HG02610 (cell line): ENCODE measurements at regions not wholly inside any gene's neighbourhood (a gene's known extent, or its start where the extent isn't known, plus 50 kb on each side); places are given as distances from the start of the nearest gene placed in this dataset.

Source experiments
- ATAC-seq: cut with Tn5 transposase; IDR thresholded peaks from one replicate; pipeline ENCODE4 v1.9.1; 2021; ENCODE audit warnings: mild to moderate bottlenecking, moderate library complexity; ENCODE audit not compliant: unreplicated experiment

GRCh38 chr5:71864730-71865601 lies 145.9 kb downstream of the CARTPT start:
- no peak for ATAC-seq

DNA sequence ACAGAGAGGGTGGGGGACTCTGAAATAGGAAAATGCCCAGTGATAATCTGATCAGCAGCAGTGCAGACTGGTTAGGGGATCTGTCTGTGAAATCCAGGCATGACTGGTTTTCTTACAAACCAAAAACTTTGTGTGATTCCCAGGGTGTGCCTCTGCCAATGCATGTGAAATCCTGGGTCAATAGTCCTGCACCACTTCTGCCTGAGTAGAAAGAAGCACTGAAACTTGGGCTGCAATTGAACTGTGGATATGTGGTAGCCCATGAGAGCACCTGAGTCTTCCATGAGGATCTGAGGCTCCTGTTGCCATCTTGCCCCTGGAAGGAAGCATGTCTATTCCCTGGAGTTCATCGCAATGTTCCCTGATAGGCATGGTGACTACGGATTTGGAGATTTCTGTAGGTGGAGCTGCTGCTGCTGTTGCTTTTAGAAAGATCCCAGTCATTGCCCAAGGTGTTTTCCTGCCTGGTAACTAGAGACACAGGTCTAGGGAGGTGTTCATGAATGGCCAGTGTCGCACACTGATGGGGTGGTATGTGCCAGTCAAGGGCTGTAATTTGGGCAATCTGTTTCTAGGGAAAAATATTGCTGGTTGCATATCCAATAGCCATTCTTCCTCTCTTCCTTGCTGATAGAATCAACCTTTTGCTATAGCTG lies 146.7 kb downstream of the CARTPT start:
- no peak for ATAC-seq

GRCh38 chr5:71872311-71872864 lies 153.3 kb downstream of the CARTPT start:
- ATAC-seq, result no peak

- no peak for ATAC-seq
Observed at GRCh38 chr5:71873191-71873591, 154.1 kb downstream of the CARTPT start.

- no peak for ATAC-seq
Observed at GRCh38 chr5:71874521-71874920, 155.4 kb downstream of the CARTPT start.

GRCh38 chr5:71877511-71877910 lies 158.4 kb downstream of the CARTPT start:
- peak; percentile 36 for ATAC-seq

DNA sequence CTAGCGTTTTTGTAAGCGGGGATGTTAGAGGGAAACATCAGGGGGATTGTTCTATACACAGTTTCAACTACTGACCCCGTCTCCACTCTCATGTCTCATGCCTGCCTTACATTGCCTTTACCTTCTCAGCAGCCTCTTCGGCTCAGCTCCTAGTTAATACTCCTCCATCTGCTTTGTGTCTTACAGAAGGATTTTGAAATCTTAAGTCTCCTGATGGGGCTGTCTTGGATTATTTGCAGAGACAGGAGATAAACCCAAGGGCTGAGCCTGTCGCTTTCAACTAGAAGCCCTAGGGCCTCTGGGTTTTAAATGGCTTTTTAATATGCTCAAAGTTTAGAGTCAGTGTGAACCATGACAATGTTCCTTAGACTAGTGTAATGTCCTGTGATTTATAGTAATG lies 161.5 kb downstream of the CARTPT start:
- ATAC-seq, result no peak

GRCh38 chr5:71882826-71883741 lies 164.0 kb downstream of the CARTPT start:
- no peak for ATAC-seq

- ATAC-seq, result no peak
Observed at GRCh38 chr5:71883742-71884103, 164.6 kb downstream of the CARTPT start.

- ATAC-seq, result no peak
Observed at GRCh38 chr5:71884926-71885325, 165.9 kb downstream of the CARTPT start.

DNA sequence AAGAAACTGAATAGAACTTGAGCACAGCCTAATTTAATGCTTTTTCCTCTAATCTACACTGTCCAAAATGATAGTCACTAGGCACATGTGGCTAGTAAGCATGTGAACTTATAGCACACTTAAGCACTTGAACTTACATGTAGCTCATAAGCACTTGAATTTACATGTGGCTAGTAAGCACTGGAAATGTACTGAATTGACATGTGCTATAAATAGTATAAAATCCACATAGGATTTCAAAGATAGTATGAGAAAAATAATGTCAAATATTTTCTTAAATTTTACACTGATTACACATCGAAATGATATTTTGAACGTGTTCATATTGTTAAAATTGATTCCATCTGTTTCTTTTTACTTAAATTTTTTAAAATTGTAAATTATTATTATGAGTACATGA lies 167.3 kb downstream of the CARTPT start:
- ATAC-seq, result no peak

GRCh38 chr5:71887680-71888079 lies 168.6 kb downstream of the CARTPT start:
- peak; percentile 94 for ATAC-seq

- no peak for ATAC-seq
Observed at GRCh38 chr5:71891406-71891805, 172.3 kb downstream of the CARTPT start.

- no peak for ATAC-seq
Observed at GRCh38 chr5:71891856-71892255, 172.8 kb downstream of the CARTPT start.

DNA sequence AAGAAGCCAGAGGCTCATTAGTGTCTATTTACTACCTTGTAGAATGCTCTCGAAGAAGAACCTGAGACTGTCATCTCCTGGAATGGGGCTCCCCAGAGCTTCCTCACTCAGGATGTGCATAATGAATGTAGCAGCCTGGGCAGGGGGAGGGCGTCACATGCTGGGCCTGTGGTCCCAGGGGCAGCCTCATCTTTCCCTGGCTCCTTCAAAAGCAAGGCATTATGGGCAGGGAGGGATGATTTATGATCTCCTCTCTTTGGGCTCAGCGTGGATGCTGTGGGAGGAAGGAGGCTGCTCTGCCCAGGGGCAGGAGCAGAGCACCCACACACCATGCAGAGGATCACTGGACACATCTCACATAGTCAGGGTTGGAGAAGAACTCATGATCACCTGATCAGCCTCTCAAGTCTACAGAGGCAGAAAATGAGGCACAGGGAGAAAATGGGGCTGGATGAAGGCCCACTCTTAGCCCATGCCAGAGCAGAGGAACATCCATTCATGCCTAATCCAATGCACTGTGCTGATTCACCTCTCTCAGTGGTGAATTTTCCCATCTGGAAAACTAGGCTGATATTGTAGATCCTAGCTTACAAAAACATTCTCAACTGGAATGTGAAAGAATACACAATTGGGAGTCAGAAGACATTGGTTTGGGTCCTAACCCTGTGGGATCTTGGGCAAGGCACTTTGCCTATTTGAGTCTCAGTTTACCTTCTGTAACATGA lies 173.7 kb downstream of the CARTPT start:
- no peak for ATAC-seq

GRCh38 chr5:71893451-71893850 lies 174.4 kb downstream of the CARTPT start:
- no peak for ATAC-seq

DNA sequence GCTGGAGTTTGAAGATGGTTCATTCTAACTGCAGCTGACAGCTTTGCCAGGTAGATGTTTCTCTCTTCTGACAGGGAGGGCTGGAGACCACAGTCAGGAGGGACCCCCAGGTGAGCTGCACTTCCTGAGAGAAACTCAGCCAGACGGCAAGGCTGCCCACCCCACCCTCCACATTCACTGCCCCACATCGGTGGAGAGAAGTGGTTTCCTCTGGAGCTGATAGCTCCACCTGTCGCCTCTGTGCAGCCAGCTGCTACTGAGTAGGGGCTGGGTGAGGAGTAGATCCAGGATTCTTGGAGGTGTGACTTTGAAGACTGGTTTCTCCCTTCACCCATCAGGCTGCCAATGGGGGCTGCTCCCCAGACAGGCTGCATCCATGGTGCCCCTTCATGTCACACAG lies 175.0 kb downstream of the CARTPT start:
- ATAC-seq, result no peak

GRCh38 chr5:71895546-71895945 lies 176.5 kb downstream of the CARTPT start:
- no peak for ATAC-seq

GRCh38 chr5:71899865-71900342 lies 180.8 kb downstream of the CARTPT start:
- ATAC-seq, result no peak

DNA sequence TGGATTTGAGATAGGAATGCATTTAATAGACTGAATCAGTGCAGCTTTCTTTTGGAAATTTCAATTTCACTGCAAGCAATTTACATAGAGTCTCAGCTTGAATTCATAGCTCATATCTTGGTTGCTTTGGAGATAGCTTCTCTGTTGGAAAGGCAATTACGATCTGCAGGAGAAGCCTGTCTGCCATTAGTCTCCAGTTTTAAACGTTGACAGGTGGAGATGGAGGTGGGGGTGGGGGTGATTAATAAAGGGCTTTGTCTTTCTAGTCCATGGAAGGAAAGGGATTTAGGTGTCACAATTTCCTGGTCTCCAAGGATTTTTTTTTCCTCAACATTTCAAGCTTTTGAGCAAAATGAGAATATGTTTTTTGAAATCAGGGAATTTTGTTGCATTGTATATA lies 184.7 kb downstream of the CARTPT start:
- ATAC-seq, result no peak
